Liver (tissue), 8 donors: ENCODE measurements at regions not wholly inside any gene's neighbourhood (a gene's known extent, or its start where the extent isn't known, plus 50 kb on each side); places are given as distances from the start of the nearest gene placed in this dataset.

Experiments used
- DNase-seq: peaks from one replicate; pipeline ENCODE4 v3.0.0-alpha.2; 2017; ENCODE audit warnings: low spot score
- H3K27ac ChIP-seq, 2 donors: one replicate each; pipeline ENCODE4 v1.7.0; 2013; ENCODE audit warnings: inconsistent platforms in 2 of 2, low read length in 2 of 2, control low read depth in 1 of 2, low read depth in 1 of 2, mild to moderate bottlenecking in 1 of 2
- H3K27me3 ChIP-seq, 4 donors: one replicate each; pipeline versions ENCODE4 v1.6.1 to v1.7.0; 2013; ENCODE audit warnings: low read length in 3 of 4, inconsistent platforms in 1 of 4, mild to moderate bottlenecking in 1 of 4, moderate library complexity in 1 of 4; ENCODE audit not compliant: control insufficient read depth in 4 of 4, insufficient read depth in 4 of 4
- H3K36me3 ChIP-seq, 4 donors: one replicate each; pipeline versions ENCODE4 v1.6.1 to v1.7.0; 2013; ENCODE audit warnings: low read length in 3 of 4, mild to moderate bottlenecking in 3 of 4, low read depth in 1 of 4, moderate library complexity in 1 of 4; ENCODE audit not compliant: control insufficient read depth in 4 of 4, insufficient read depth in 3 of 4
- H3K4me1 ChIP-seq, 4 donors: one replicate each; pipeline versions ENCODE4 v1.6.1 to v1.7.0; 2013; ENCODE audit warnings: low read length in 3 of 4, mild to moderate bottlenecking in 3 of 4, moderate library complexity in 1 of 4; ENCODE audit not compliant: control insufficient read depth in 4 of 4, insufficient read depth in 4 of 4
- H3K4me3 ChIP-seq, 3 donors: one replicate each; pipeline versions ENCODE4 v1.6.1 to v1.7.0; 2013; ENCODE audit warnings: low read length in 3 of 3, control low read depth in 1 of 3, low read depth in 1 of 3, mild to moderate bottlenecking in 1 of 3
- H3K9ac ChIP-seq, 2 donors: one replicate each; pipeline ENCODE4 v1.7.0; 2013; ENCODE audit warnings: low read length in 2 of 2, mild to moderate bottlenecking in 2 of 2, moderate library complexity in 2 of 2, control low read depth in 1 of 2, low read depth in 1 of 2
- H3K9me3 ChIP-seq, 4 donors: one replicate each; pipeline versions ENCODE4 v1.6.1 to v1.7.0; 2013; ENCODE audit warnings: low read length in 3 of 4; ENCODE audit not compliant: control insufficient read depth in 4 of 4
- EGR1 ChIP-seq, 2 donors: IDR thresholded peaks; 2 replicates each; pipeline ENCODE4 v1.6.1; 2016 to 2018; ENCODE audit warnings: antibody characterized with exemption in 2 of 2, low read depth in 2 of 2
- FOXA1 ChIP-seq: IDR thresholded peaks from 2 replicates; pipeline ENCODE4 v1.6.1; 2016; ENCODE audit warnings: antibody characterized with exemption
- JUND ChIP-seq, 2 donors: IDR thresholded peaks; 2 replicates each; pipeline ENCODE4 v1.6.1; 2016; ENCODE audit warnings: antibody characterized with exemption in 2 of 2
- NR2F2 ChIP-seq: IDR thresholded peaks from 2 replicates; pipeline ENCODE4 v1.6.1; 2016; ENCODE audit warnings: antibody characterized with exemption
- RXRA ChIP-seq, 2 donors: IDR thresholded peaks; 2 replicates each; pipeline ENCODE4 v1.6.1; 2017 to 2018; ENCODE audit warnings: antibody characterized with exemption in 2 of 2, mild to moderate bottlenecking in 1 of 2
- SP1 ChIP-seq: IDR thresholded peaks from 2 replicates; pipeline ENCODE4 v1.6.1; 2018; ENCODE audit warnings: antibody characterized with exemption, mild to moderate bottlenecking
- TAF1 ChIP-seq: conservative IDR thresholded peaks from 2 replicates; pipeline ENCODE4 v1.6.1; 2016; ENCODE audit warnings: antibody characterized with exemption, mild to moderate bottlenecking
- YY1 ChIP-seq: IDR thresholded peaks from 2 replicates; pipeline ENCODE4 v1.6.1; 2016; ENCODE audit warnings: antibody characterized with exemption, mild to moderate bottlenecking
- WGBS: extraction: QIAGEN DNeasy Blood & Tissue Kit; methylation state at CpG from one replicate; pipeline ENCODE4 v1.1.7; 2013; 5-methylcytosine and 5-hydroxymethylcytosine counted together
- TF ChIP-seq, protein P1 (sequence below): IDR thresholded peaks from 2 replicates; pipeline ENCODE4 v1.6.1; 2016; ENCODE audit warnings: antibody characterized with exemption, mild to moderate bottlenecking
- TF ChIP-seq, protein P2 (sequence below): IDR thresholded peaks from 2 replicates; pipeline ENCODE4 v1.6.1; 2016; ENCODE audit warnings: antibody characterized with exemption
- TF ChIP-seq, protein P3 (sequence below): IDR thresholded peaks from 2 replicates; pipeline ENCODE4 v1.6.1; 2016; ENCODE audit warnings: antibody characterized with exemption
- TF ChIP-seq, protein P4 (sequence below): fragments of 150-350 bp; IDR thresholded peaks from 2 replicates; pipeline ENCODE4 v1.5.1; 2017; ENCODE audit warnings: improper control_type of control experiment, low read depth, low read length; ENCODE audit not compliant: missing input control
- donor health status: healthy.
- donor health status: healthy.
- donor health status: healthy.
- donor health status: healthy.
- donor health status: healthy.

DNA sequence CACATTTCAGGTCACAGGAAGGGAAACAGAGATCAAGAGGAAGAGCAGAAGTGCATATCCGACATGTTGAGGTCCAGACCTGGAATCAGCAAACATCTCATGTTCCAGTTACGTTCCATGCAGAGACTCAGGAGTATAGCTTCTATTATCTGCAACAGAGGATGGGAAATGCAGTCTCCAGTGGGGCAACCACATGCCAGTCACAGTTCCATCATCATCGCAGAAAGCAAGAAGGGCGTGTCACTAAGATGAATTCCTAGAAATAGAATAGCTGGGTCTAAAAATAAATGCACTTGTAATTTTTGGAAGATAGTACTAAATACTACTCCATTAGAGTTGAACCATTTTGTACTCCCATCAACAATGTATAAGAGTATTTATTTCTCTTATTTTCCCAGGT, 133.2 kb upstream of the MDFIC start:
- Histone ChIP-seq H3K36me3 (no peaks in the 10 kb centered on the region), H3K27ac (no peak overlapping the region), H3K9ac (no peak overlapping the region), H3K4me3 (no peak overlapping the region), H3K4me1 (no peaks in the 10 kb centered on the region), H3K27me3 (peaks cover 0 to 2% (median 0%) of the 10 kb centered on the region in 4 donors), H3K9me3 (no peaks in the 10 kb centered on the region)
- DNase-seq, result no peak
- 86% methylated on average over 4 of the region's 4 CpGs for whole genome bisulfite sequencing
- TF ChIP-seq, protein P1, sequence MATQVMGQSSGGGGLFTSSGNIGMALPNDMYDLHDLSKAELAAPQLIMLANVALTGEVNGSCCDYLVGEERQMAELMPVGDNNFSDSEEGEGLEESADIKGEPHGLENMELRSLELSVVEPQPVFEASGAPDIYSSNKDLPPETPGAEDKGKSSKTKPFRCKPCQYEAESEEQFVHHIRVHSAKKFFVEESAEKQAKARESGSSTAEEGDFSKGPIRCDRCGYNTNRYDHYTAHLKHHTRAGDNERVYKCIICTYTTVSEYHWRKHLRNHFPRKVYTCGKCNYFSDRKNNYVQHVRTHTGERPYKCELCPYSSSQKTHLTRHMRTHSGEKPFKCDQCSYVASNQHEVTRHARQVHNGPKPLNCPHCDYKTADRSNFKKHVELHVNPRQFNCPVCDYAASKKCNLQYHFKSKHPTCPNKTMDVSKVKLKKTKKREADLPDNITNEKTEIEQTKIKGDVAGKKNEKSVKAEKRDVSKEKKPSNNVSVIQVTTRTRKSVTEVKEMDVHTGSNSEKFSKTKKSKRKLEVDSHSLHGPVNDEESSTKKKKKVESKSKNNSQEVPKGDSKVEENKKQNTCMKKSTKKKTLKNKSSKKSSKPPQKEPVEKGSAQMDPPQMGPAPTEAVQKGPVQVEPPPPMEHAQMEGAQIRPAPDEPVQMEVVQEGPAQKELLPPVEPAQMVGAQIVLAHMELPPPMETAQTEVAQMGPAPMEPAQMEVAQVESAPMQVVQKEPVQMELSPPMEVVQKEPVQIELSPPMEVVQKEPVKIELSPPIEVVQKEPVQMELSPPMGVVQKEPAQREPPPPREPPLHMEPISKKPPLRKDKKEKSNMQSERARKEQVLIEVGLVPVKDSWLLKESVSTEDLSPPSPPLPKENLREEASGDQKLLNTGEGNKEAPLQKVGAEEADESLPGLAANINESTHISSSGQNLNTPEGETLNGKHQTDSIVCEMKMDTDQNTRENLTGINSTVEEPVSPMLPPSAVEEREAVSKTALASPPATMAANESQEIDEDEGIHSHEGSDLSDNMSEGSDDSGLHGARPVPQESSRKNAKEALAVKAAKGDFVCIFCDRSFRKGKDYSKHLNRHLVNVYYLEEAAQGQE, result no peak
- TF ChIP-seq, protein P2, sequence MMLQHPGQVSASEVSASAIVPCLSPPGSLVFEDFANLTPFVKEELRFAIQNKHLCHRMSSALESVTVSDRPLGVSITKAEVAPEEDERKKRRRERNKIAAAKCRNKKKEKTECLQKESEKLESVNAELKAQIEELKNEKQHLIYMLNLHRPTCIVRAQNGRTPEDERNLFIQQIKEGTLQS, result no peak
- TF ChIP-seq NR2F2 (no peak), FOXA1 (no peak), EGR1 (IDR thresholded peaks at IDR 0.05; ENCODE audit: low read depth in 2 of 2) (no peak), JUND (IDR thresholded peaks at IDR 0.05) (no peak)
- TF ChIP-seq, protein P3, sequence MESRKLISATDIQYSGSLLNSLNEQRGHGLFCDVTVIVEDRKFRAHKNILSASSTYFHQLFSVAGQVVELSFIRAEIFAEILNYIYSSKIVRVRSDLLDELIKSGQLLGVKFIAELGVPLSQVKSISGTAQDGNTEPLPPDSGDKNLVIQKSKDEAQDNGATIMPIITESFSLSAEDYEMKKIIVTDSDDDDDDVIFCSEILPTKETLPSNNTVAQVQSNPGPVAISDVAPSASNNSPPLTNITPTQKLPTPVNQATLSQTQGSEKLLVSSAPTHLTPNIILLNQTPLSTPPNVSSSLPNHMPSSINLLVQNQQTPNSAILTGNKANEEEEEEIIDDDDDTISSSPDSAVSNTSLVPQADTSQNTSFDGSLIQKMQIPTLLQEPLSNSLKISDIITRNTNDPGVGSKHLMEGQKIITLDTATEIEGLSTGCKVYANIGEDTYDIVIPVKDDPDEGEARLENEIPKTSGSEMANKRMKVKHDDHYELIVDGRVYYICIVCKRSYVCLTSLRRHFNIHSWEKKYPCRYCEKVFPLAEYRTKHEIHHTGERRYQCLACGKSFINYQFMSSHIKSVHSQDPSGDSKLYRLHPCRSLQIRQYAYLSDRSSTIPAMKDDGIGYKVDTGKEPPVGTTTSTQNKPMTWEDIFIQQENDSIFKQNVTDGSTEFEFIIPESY, result no peak
- TF ChIP-seq, protein P4, sequence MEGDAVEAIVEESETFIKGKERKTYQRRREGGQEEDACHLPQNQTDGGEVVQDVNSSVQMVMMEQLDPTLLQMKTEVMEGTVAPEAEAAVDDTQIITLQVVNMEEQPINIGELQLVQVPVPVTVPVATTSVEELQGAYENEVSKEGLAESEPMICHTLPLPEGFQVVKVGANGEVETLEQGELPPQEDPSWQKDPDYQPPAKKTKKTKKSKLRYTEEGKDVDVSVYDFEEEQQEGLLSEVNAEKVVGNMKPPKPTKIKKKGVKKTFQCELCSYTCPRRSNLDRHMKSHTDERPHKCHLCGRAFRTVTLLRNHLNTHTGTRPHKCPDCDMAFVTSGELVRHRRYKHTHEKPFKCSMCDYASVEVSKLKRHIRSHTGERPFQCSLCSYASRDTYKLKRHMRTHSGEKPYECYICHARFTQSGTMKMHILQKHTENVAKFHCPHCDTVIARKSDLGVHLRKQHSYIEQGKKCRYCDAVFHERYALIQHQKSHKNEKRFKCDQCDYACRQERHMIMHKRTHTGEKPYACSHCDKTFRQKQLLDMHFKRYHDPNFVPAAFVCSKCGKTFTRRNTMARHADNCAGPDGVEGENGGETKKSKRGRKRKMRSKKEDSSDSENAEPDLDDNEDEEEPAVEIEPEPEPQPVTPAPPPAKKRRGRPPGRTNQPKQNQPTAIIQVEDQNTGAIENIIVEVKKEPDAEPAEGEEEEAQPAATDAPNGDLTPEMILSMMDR, result no peak

DNA sequence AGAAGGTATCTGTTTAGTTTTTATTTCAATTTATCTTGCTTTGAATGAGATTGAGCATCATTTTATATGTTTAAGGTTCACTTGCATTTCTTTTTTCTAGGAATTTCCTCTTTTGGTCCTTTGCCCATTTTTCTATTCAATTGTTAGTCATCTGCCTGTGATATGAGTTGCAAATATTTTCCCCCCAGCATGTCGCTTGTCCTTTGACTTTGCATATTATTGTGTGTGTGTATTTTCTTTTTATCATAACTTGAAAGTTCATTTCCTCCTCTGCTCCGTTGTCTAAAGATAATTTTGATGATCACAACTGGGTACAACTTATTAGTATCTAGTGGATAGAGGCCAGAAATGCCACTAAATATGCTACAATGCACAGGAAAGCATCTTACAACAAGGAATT, 132.7 kb upstream of the MDFIC start:
- H3K36me3 ChIP-seq, result no peaks in the 10 kb centered on the region
- 53% methylated on average over 2 of the region's 2 CpGs for WGBS
- no peak overlapping the region for H3K27ac ChIP-seq
- TF ChIP-seq SP1, result no peak
- no peak for TF ChIP-seq YY1
- TF ChIP-seq, protein P2, result no peak
- no peak for TF ChIP-seq TAF1
- no peak for TF ChIP-seq EGR1 (IDR thresholded peaks at IDR 0.05; ENCODE audit: low read depth in 2 of 2)
- TF ChIP-seq RXRA (IDR thresholded peaks at IDR 0.05), result no peak
- no peak for TF ChIP-seq JUND (IDR thresholded peaks at IDR 0.05)
- H3K9ac ChIP-seq, result no peak overlapping the region
- no peaks in the 10 kb centered on the region for H3K4me1 ChIP-seq
- H3K4me3 ChIP-seq, result no peak overlapping the region
- H3K9me3 ChIP-seq, result no peaks in the 10 kb centered on the region
- DNase-seq, result no peak
- H3K27me3 ChIP-seq, result peaks cover 0 to 2% (median 0%) of the 10 kb centered on the region in 4 donors
